H9 (cell line): ENCODE measurements at regions not wholly inside any gene's neighbourhood (a gene's known extent, or its start where the extent isn't known, plus 50 kb on each side); places are given as distances from the start of the nearest gene placed in this dataset.

Source experiments
- DNase-seq: peaks from one replicate; pipeline ENCODE4 v3.0.0-alpha.2; 2017
- H2AFZ ChIP-seq: one replicate; pipeline ENCODE4 v1.6.1; 2013; ENCODE audit warnings: mild to moderate bottlenecking, low read length, control low read depth, moderate library complexity
- H2AK5ac ChIP-seq: 2 replicates; pipeline ENCODE4 v1.6.1; 2013; ENCODE audit warnings: low read length, control low read depth, mixed read lengths; ENCODE audit not compliant: insufficient read length
- H2BK120ac ChIP-seq: one replicate; pipeline ENCODE4 v1.6.1; 2013; ENCODE audit warnings: low read depth, mild to moderate bottlenecking, low read length, control low read depth, inconsistent platforms; ENCODE audit not compliant: poor library complexity, severe bottlenecking
- H2BK12ac ChIP-seq: 2 replicates; pipeline ENCODE4 v1.6.1; 2013; ENCODE audit warnings: low read length, control low read depth, mixed read lengths, low read depth; ENCODE audit not compliant: insufficient read length
- H2BK15ac ChIP-seq: 2 replicates; pipeline ENCODE4 v1.6.1; 2013; ENCODE audit warnings: low read depth, low read length, control low read depth
- H2BK20ac ChIP-seq: one replicate; pipeline ENCODE4 v1.6.1; 2013; ENCODE audit warnings: low read depth, mild to moderate bottlenecking, low read length, control low read depth, inconsistent platforms; ENCODE audit not compliant: poor library complexity, severe bottlenecking
- H2BK5ac ChIP-seq: 2 replicates; pipeline ENCODE4 v1.6.1; 2013; ENCODE audit warnings: low read length, control low read depth, mixed read lengths; ENCODE audit not compliant: insufficient read length
- H3K14ac ChIP-seq: 2 replicates; pipeline ENCODE4 v1.6.1; 2013; ENCODE audit warnings: low read length, control low read depth; ENCODE audit not compliant: insufficient read depth
- H3K18ac ChIP-seq: 2 replicates; pipeline ENCODE4 v1.6.1; 2013; ENCODE audit warnings: low read depth, mild to moderate bottlenecking, mixed read lengths, low read length, control low read depth; ENCODE audit not compliant: insufficient read length
- H3K23ac ChIP-seq: 2 replicates; pipeline ENCODE4 v1.6.1; 2013; ENCODE audit warnings: low read length, control low read depth, mixed read lengths, low read depth; ENCODE audit not compliant: insufficient read length
- H3K23me2 ChIP-seq: 2 replicates; pipeline ENCODE4 v1.6.1; 2013; ENCODE audit warnings: low read depth, mild to moderate bottlenecking, mixed read lengths, low read length, control low read depth; ENCODE audit not compliant: insufficient read length, poor library complexity, severe bottlenecking
- H3K27ac ChIP-seq: 2 replicates; pipeline ENCODE4 v1.5.1; 2013; ENCODE audit warnings: low read length, control low read depth, mixed read lengths, low read depth; ENCODE audit not compliant: insufficient read length
- H3K27me3 ChIP-seq: 2 replicates; pipeline ENCODE4 v1.6.1; 2013; ENCODE audit warnings: low read length, control low read depth, inconsistent platforms; ENCODE audit not compliant: insufficient read depth
- H3K4ac ChIP-seq: 2 replicates; pipeline ENCODE4 v1.6.1; 2013; ENCODE audit warnings: low read depth, mild to moderate bottlenecking, control low read depth, inconsistent platforms, low read length, moderate library complexity
- H3K4me1 ChIP-seq: 2 replicates; pipeline ENCODE4 v1.6.1; 2013; ENCODE audit warnings: low read length, control low read depth, inconsistent platforms; ENCODE audit not compliant: insufficient read depth
- H3K4me2 ChIP-seq: 2 replicates; pipeline ENCODE4 v1.6.1; 2013; ENCODE audit warnings: low read length, control low read depth, mixed read lengths; ENCODE audit not compliant: insufficient read length, insufficient read depth
- H3K56ac ChIP-seq: 2 replicates; pipeline ENCODE4 v1.6.1; 2013; ENCODE audit warnings: low read depth, mild to moderate bottlenecking, mixed read lengths, low read length, control low read depth; ENCODE audit not compliant: insufficient read length
- H3K79me1 ChIP-seq: 2 replicates; pipeline ENCODE4 v1.6.1; 2013; ENCODE audit warnings: low read depth, mild to moderate bottlenecking, moderate library complexity, low read length, control low read depth, inconsistent platforms; ENCODE audit not compliant: insufficient read depth, poor library complexity, severe bottlenecking
- H3K79me2 ChIP-seq: 2 replicates; pipeline ENCODE4 v1.6.1; 2013; ENCODE audit warnings: low read length, control low read depth, inconsistent platforms; ENCODE audit not compliant: insufficient read depth
- H3K9ac ChIP-seq: 2 replicates; pipeline ENCODE4 v1.6.1; 2013; ENCODE audit warnings: low read length, control low read depth, mixed read lengths; ENCODE audit not compliant: insufficient read length; ENCODE audit errors: extremely low read depth
- H3K9me3 ChIP-seq: one replicate; pipeline ENCODE4 v1.6.1; 2013; ENCODE audit warnings: low read depth, low read length, inconsistent platforms; ENCODE audit not compliant: control insufficient read depth
- H3T11ph ChIP-seq: one replicate; pipeline ENCODE4 v1.6.1; 2013; ENCODE audit warnings: mild to moderate bottlenecking, low read length, control low read depth, inconsistent platforms
- H4K20me1 ChIP-seq: one replicate; pipeline ENCODE4 v1.6.1; 2013; ENCODE audit not compliant: control insufficient read depth, insufficient read length, insufficient read depth
- H4K5ac ChIP-seq: 2 replicates; pipeline ENCODE4 v1.6.1; 2013; ENCODE audit warnings: low read depth, mild to moderate bottlenecking, mixed read lengths, low read length, control low read depth; ENCODE audit not compliant: insufficient read length
- H4K8ac ChIP-seq: replicated peaks from 2 replicates; pipeline ENCODE4 v1.6.1; 2013; ENCODE audit warnings: low read length, control low read depth, mixed read lengths, low read depth; ENCODE audit not compliant: insufficient read length
- H4K91ac ChIP-seq: 2 replicates; pipeline ENCODE4 v1.6.1; 2013; ENCODE audit warnings: low read depth, mild to moderate bottlenecking, moderate library complexity, mixed read lengths, low read length, control low read depth; ENCODE audit not compliant: insufficient read length
- H3K27ac Mint-ChIP-seq, 3 experiments: 2 replicates in 2 of 3; 3 replicates in 1 of 3; pipeline ENCODE4 v1.8.0; 2020 to 2021; ENCODE audit warnings: mixed read lengths in 3 of 3, mild to moderate bottlenecking in 1 of 3, moderate library complexity in 1 of 3
- H3K27me3 Mint-ChIP-seq: 2 replicates; pipeline ENCODE4 v1.8.0; 2021; ENCODE audit warnings: low read depth, mild to moderate bottlenecking, moderate library complexity, mixed read lengths
- H3K36me3 Mint-ChIP-seq, 3 experiments: 2 replicates in 2 of 3; 3 replicates in 1 of 3; pipeline ENCODE4 v1.8.0; 2020 to 2021; ENCODE audit warnings: low read depth in 3 of 3, mixed read lengths in 3 of 3; ENCODE audit not compliant: insufficient read depth in 1 of 3
- H3K4me1 Mint-ChIP-seq, 2 experiments: 2 replicates each; pipeline ENCODE4 v1.8.0; 2020; ENCODE audit warnings: mixed read lengths in 2 of 2
- H3K4me3 Mint-ChIP-seq, 2 experiments: 2 replicates in 1 of 2; 3 replicates in 1 of 2; pipeline ENCODE4 v1.8.0; 2020 to 2021; ENCODE audit warnings: mild to moderate bottlenecking in 2 of 2, mixed read lengths in 2 of 2, moderate library complexity in 1 of 2
- H3K9me3 Mint-ChIP-seq, 2 experiments: 2 replicates in 1 of 2; 3 replicates in 1 of 2; pipeline ENCODE4 v1.8.0; 2020; ENCODE audit warnings: mild to moderate bottlenecking in 2 of 2, mixed read lengths in 2 of 2, moderate library complexity in 1 of 2
- CTCF ChIP-seq: fragments of 200-600 bp; sonication (generic); conservative IDR thresholded peaks from 3 replicates; pipeline ENCODE4 v1.8.0; 2021; ENCODE audit warnings: antibody characterized with exemption, mild to moderate bottlenecking
- WGBS: extraction: QIAGEN DNeasy Blood & Tissue Kit; methylation state at CpG from one replicate; pipeline ENCODE4 v1.1.7; 2013; ENCODE audit warnings: missing lambda C conversion rate, low lambda C conversion rate, mixed read lengths; ENCODE audit not compliant: insufficient read length; ENCODE audit errors: extremely low coverage; 5-methylcytosine and 5-hydroxymethylcytosine counted together

GRCh38 chr2:33726415-33726814, 127.3 kb upstream of the FAM98A start:
- H2BK15ac ChIP-seq, result no peak overlapping the region
- no peak overlapping the region for H3K9ac ChIP-seq
- no peaks in the 10 kb centered on the region for H3K79me2 ChIP-seq
- H3K18ac ChIP-seq, result no peak overlapping the region
- Mint-ChIP-seq H3K27ac (peak overlapping the region in 1 of 3 experiments; percentile 56; a peak in 2 of 7 replicates), H3K4me1 (peaks cover 8 to 9% of the 10 kb centered on the region in 2 experiments), H3K27me3 (no peaks in the 10 kb centered on the region), H3K36me3 (peaks cover 3 to 9% (median 5%) of the 10 kb centered on the region in 3 experiments; a peak in 4 of 7 replicates), H3K4me3 (no peak overlapping the region), H3K9me3 (peaks cover 0 to 2% of the 10 kb centered on the region in 2 experiments; a peak in 2 of 5 replicates)
- H3K23me2 ChIP-seq, result no peaks in the 10 kb centered on the region
- no peak overlapping the region for H3K27ac ChIP-seq
- no CpG with 5 or more reads among the region's 8 CpGs for WGBS
- no peak overlapping the region for H3K56ac ChIP-seq
- H3T11ph ChIP-seq, result no peak overlapping the region
- H4K91ac ChIP-seq, result no peak overlapping the region
- H3K9me3 ChIP-seq, result no peaks in the 10 kb centered on the region
- H2AK5ac ChIP-seq, result no peak overlapping the region
- no peaks in the 10 kb centered on the region for H3K27me3 ChIP-seq
- no peaks in the 10 kb centered on the region for H4K20me1 ChIP-seq
- no peak overlapping the region for H2BK20ac ChIP-seq
- H4K5ac ChIP-seq, result no peak overlapping the region
- H3K4ac ChIP-seq, result no peak overlapping the region
- TF ChIP-seq CTCF, result no peak
- no peak overlapping the region for H3K14ac ChIP-seq
- H3K4me2 ChIP-seq, result no peak overlapping the region
- no peak for DNase-seq
- no peaks in the 10 kb centered on the region for H3K4me1 ChIP-seq
- no peak overlapping the region for H4K8ac ChIP-seq
- no peak overlapping the region for H3K23ac ChIP-seq
- H3K79me1 ChIP-seq, result no peaks in the 10 kb centered on the region
- no peak overlapping the region for H2BK5ac ChIP-seq
- no peak overlapping the region for H2BK12ac ChIP-seq
- H2AFZ ChIP-seq, result no peak overlapping the region
- H2BK120ac ChIP-seq, result no peak overlapping the region
